OCI-LY1 (cell line): ENCODE measurements at regions not wholly inside any gene's neighbourhood (a gene's known extent, or its start where the extent isn't known, plus 50 kb on each side); places are given as distances from the start of the nearest gene placed in this dataset.

ENCODE experiments used
- H2AFZ ChIP-seq: fragments of 200-600 bp; sonication (generic), shearing (Covaris generic); 2 replicates; pipeline ENCODE4 v1.6.0; 2014; ENCODE audit warnings: antibody characterized with exemption, mild to moderate bottlenecking, low read length
- H3F3A ChIP-seq: fragments of 200-600 bp; sonication (generic), shearing (Covaris generic); 2 replicates; pipeline ENCODE4 v1.6.0; 2014; ENCODE audit warnings: mild to moderate bottlenecking, antibody characterized with exemption, low read length, moderate library complexity; ENCODE audit not compliant: insufficient read depth
- H3K27ac ChIP-seq: fragments of 200-600 bp; sonication (generic); 2 replicates; pipeline ENCODE4 v1.5.1; 2014; ENCODE audit warnings: low read length, mixed run types, mild to moderate bottlenecking, low read depth; ENCODE audit not compliant: poor library complexity, severe bottlenecking
- H3K27me3 ChIP-seq: fragments of 200-600 bp; sonication (generic); 2 replicates; pipeline ENCODE4 v1.6.0; 2014; ENCODE audit warnings: antibody characterized with exemption, mild to moderate bottlenecking, low read length, moderate library complexity; ENCODE audit not compliant: insufficient read depth
- H3K36me3 ChIP-seq: fragments of 200-600 bp; sonication (generic); 2 replicates; pipeline ENCODE4 v1.6.1; 2014; ENCODE audit warnings: mild to moderate bottlenecking, antibody characterized with exemption, low read length, moderate library complexity, mixed read lengths; ENCODE audit not compliant: insufficient read depth
- H3K4me1 ChIP-seq: fragments of 200-600 bp; sonication (generic); 2 replicates; pipeline ENCODE4 v1.5.1; 2014; ENCODE audit warnings: mild to moderate bottlenecking, low read length, moderate library complexity; ENCODE audit not compliant: insufficient read depth, severe bottlenecking
- H3K4me2 ChIP-seq: fragments of 200-600 bp; sonication (generic), shearing (Covaris generic); 2 replicates; pipeline ENCODE4 v1.6.1; 2014; ENCODE audit warnings: low read length
- H3K4me3 ChIP-seq: fragments of 200-600 bp; sonication (generic); 2 replicates; pipeline ENCODE4 v1.5.1; 2014; ENCODE audit warnings: low read length, low read depth, mild to moderate bottlenecking, mixed read lengths; ENCODE audit not compliant: poor library complexity, severe bottlenecking
- H3K79me2 ChIP-seq: fragments of 200-600 bp; shearing (Covaris generic); 2 replicates; pipeline ENCODE4 v1.6.1; 2016; ENCODE audit warnings: mixed run types, low read length, mixed read lengths; ENCODE audit not compliant: insufficient read depth
- H3K9ac ChIP-seq: fragments of 200-600 bp; sonication (generic), shearing (Covaris generic); 2 replicates; pipeline ENCODE4 v1.6.1; 2014; ENCODE audit warnings: mild to moderate bottlenecking, low read length, mixed read lengths
- H3K9me2 ChIP-seq: fragments of 200-600 bp; sonication (generic), shearing (Covaris generic); 2 replicates; pipeline ENCODE4 v1.6.1; 2014; ENCODE audit warnings: low read depth, mild to moderate bottlenecking, low read length, mixed read lengths
- H3K9me3 ChIP-seq: fragments of 200-600 bp; shearing (Covaris generic); 2 replicates; pipeline ENCODE4 v1.6.1; 2014; ENCODE audit warnings: low read length, mixed read lengths
- H4K20me1 ChIP-seq: fragments of 200-600 bp; sonication (generic), shearing (Covaris generic); 2 replicates; pipeline ENCODE4 v1.6.0; 2016; ENCODE audit warnings: mild to moderate bottlenecking, low read length; ENCODE audit not compliant: insufficient read depth
- CTCF ChIP-seq: fragments of 200-600 bp; sonication (generic), shearing (Covaris generic); IDR thresholded peaks from 2 replicates; pipeline ENCODE4 v1.5.1; 2017; ENCODE audit warnings: mild to moderate bottlenecking, antibody characterized with exemption, low read length, moderate library complexity, mixed read lengths
- EZH2 ChIP-seq: fragments of 200-600 bp; sonication (generic), shearing (Covaris generic); IDR thresholded peaks from 2 replicates; pipeline ENCODE4 v1.8.0; 2017; ENCODE audit warnings: borderline replicate concordance, mixed run types, mild to moderate bottlenecking, antibody characterized with exemption, low read length, moderate library complexity, mixed read lengths

DNA sequence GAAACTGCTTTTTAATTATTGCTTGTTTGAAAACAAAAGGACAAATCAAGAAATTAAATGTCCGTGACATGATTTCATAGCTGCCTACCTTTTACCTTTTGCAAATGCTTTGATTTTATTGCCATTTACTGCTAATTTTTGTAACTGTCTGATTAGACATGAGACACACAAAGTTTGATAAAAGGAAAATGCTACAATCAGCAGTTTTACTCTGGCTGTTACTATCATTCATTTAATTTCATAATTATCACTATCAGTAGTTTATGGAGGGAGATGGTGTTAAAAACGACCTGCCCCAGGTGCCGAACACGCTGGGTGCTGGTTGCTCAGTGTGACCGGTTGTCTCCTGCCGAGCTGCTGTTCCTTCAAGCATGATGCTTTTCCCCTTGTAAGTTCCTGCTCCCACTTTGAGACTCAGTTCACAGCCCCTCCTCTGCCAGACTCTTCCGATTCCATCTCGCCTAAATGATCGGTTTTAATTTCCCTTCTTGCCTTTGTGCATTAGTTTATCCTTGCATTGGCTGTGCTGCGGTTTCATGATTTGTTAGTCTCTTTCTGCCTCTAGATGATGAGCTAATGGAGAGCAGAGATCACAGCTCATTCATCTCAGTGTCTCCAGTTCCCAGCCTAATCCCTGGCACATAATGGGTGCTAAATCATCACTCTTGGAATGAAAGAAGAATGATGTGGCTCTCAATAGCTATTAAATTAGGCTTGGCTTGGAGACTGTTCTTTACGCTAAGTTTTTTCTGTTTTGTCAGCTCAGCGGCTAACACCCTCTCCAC lies 110.6 kb downstream of the PFKFB3 start:
- Histone ChIP-seq H3K4me1 (peaks cover 48% of the 10 kb centered on the region), H3K27me3 (no peaks in the 10 kb centered on the region), H3K4me3 (peak overlapping the region; percentile 15), H3K9ac (peak overlapping the region; percentile 16; the same call in 1 of the 2 replicates), H3K9me3 (no peaks in the 10 kb centered on the region), H3F3A (no peaks in the 10 kb centered on the region), H3K27ac (peak overlapping the region; percentile 15), H2AFZ (no peak overlapping the region), H3K4me2 (peak overlapping the region; percentile 45), H4K20me1 (no peaks in the 10 kb centered on the region), H3K36me3 (no peaks in the 10 kb centered on the region), H3K9me2 (no peaks in the 10 kb centered on the region), H3K79me2 (no peaks in the 10 kb centered on the region)
- TF ChIP-seq EZH2: no peak
- no peak for TF ChIP-seq CTCF

DNA sequence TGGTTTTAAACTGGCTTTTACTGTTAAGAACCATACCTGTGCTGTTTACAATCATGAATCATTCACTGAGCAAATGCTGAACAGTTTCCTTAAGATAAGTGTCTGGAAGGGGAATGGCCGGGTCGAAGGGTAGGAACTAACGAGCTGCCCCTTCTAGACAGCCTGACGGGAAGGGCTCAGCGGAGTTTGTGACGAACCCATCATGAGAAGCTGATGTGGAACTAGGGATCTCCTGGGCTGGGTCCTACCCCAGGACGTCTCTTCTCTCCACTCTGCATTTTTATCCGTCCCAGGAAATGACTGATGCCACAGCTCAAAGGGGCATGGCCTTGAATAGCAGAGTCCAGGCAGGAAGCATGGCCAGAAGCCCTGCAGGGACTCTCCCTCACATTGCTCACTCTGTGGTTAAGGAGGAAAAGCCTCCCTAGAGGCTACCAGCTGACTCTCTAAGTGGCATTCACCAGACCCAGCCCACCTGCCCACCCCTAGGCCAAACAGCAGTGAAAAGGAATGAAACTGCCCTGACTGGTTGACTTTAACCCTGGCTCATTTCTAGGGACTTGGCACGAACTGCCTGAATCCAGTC lies 112.0 kb downstream of the PFKFB3 start:
- Histone ChIP-seq H3F3A (no peaks in the 10 kb centered on the region), H3K36me3 (0 out of 2 replicates have a peak, but pooled peaks cover 6% of the 10 kb centered on the region), H3K4me1 (peaks cover 50% of the 10 kb centered on the region), H2AFZ (no peak overlapping the region), H3K4me3 (no peak overlapping the region), H3K27ac (peak overlapping the region; percentile 41), H3K9me3 (no peaks in the 10 kb centered on the region), H3K27me3 (no peaks in the 10 kb centered on the region), H4K20me1 (no peaks in the 10 kb centered on the region), H3K9ac (peak overlapping the region; percentile 10; the same call in 1 of the 2 replicates), H3K4me2 (no peak overlapping the region), H3K9me2 (no peaks in the 10 kb centered on the region), H3K79me2 (no peaks in the 10 kb centered on the region)
- TF ChIP-seq EZH2 (no peak), CTCF (no peak)

DNA sequence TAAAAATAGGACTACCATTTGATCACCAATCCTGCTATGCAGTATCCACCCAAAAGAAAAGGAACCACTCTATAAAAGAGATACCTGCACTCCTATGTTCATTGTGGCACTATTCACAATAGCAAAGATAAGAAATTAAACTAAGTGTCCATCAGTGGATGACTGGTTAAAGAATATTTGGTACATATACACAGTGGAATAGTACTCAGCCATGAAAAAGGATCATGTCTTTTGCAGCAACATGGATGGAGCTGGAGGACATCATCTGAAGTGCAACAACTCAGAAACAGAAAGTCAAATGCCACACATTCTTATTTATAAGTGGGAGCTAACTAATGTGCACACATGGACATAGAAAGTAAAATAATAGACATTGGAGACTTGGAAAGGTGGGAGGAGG lies 116.4 kb downstream of the PFKFB3 start:
- Histone ChIP-seq H3F3A (no peaks in the 10 kb centered on the region), H2AFZ (no peak overlapping the region), H3K4me2 (no peak overlapping the region), H3K79me2 (no peaks in the 10 kb centered on the region), H3K36me3 (0 out of 2 replicates have a peak, but pooled peaks cover 6% of the 10 kb centered on the region), H3K4me3 (no peak overlapping the region), H3K27me3 (no peaks in the 10 kb centered on the region), H3K9me2 (no peaks in the 10 kb centered on the region), H3K9ac (no peak overlapping the region), H3K9me3 (no peaks in the 10 kb centered on the region), H3K4me1 (peaks cover 46% of the 10 kb centered on the region), H4K20me1 (no peaks in the 10 kb centered on the region), H3K27ac (peak overlapping the region; percentile 93)
- TF ChIP-seq CTCF (no peak), EZH2 (no peak)
